Hindlimb muscle (tissue), 1 donor: ENCODE measurements at regions not wholly inside any gene's neighbourhood (a gene's known extent, or its start where the extent isn't known, plus 50 kb on each side); places are given as distances from the start of the nearest gene placed in this dataset.

ENCODE experiments used
- DNase-seq: peaks from one replicate; pipeline ENCODE4 v3.0.0-alpha.2; 2013

GRCh38 chr4:125365731-125366130 lies 51.0 kb downstream of the FAT4 start:
- DNase-seq, result no peak

GRCh38 chr4:125368146-125368545 lies 53.4 kb downstream of the FAT4 start:
- DNase-seq, result peak; percentile 29

GRCh38 chr4:125368671-125369081 lies 53.9 kb downstream of the FAT4 start:
- peak; percentile 44 for DNase-seq

GRCh38 chr4:125369098-125369497 lies 54.3 kb downstream of the FAT4 start:
- DNase-seq, result no peak

GRCh38 chr4:125370478-125370877 lies 55.7 kb downstream of the FAT4 start:
- DNase-seq, result no peak

- no peak for DNase-seq
Observed at GRCh38 chr4:125382995-125383394, 68.2 kb downstream of the FAT4 start.

- no peak for DNase-seq
Observed at GRCh38 chr4:125387770-125388169, 73.0 kb downstream of the FAT4 start.

GRCh38 chr4:125388613-125389012 lies 73.9 kb downstream of the FAT4 start:
- no peak for DNase-seq

- DNase-seq, result peak; percentile 45
Observed at GRCh38 chr4:125389713-125390112, 75.0 kb downstream of the FAT4 start.

- no peak for DNase-seq
Observed at GRCh38 chr4:125390126-125390525, 75.4 kb downstream of the FAT4 start.

GRCh38 chr4:125390727-125391126 lies 76.0 kb downstream of the FAT4 start:
- DNase-seq, result no peak

GRCh38 chr4:125392694-125393093 lies 77.9 kb downstream of the FAT4 start:
- no peak for DNase-seq

- DNase-seq, result no peak
Observed at GRCh38 chr4:125393825-125394224, 79.1 kb downstream of the FAT4 start.

GRCh38 chr4:125397226-125397625 lies 82.5 kb downstream of the FAT4 start:
- no peak for DNase-seq

- DNase-seq, result no peak
Observed at GRCh38 chr4:125398263-125399002, 83.7 kb downstream of the FAT4 start.

GRCh38 chr4:125400756-125401155 lies 86.0 kb downstream of the FAT4 start:
- no peak for DNase-seq

GRCh38 chr4:125401784-125402183 lies 87.0 kb downstream of the FAT4 start:
- no peak for DNase-seq

GRCh38 chr4:125420526-125420925 lies 105.8 kb downstream of the FAT4 start:
- DNase-seq, result no peak

GRCh38 chr4:125421547-125421946 lies 106.8 kb downstream of the FAT4 start:
- DNase-seq, result no peak

GRCh38 chr4:125423124-125423523 lies 108.4 kb downstream of the FAT4 start:
- no peak for DNase-seq

GRCh38 chr4:125428832-125429231 lies 114.1 kb downstream of the FAT4 start:
- no peak for DNase-seq

- no peak for DNase-seq
Observed at GRCh38 chr4:125430086-125430485, 115.3 kb downstream of the FAT4 start.

GRCh38 chr4:125432078-125432477 lies 117.3 kb downstream of the FAT4 start:
- no peak for DNase-seq

GRCh38 chr4:125433453-125433852 lies 118.7 kb downstream of the FAT4 start:
- no peak for DNase-seq

GRCh38 chr4:125434136-125434535 lies 119.4 kb downstream of the FAT4 start:
- no peak for DNase-seq
